GM12878 (cell line): ENCODE measurements at regions not wholly inside any gene's neighbourhood (a gene's known extent, or its start where the extent isn't known, plus 50 kb on each side); places are given as distances from the start of the nearest gene placed in this dataset.

Experiments
- ATAC-seq: fragments of 200-7000 bp; cut with Tn5 transposase; 3 replicates; pipeline ENCODE4 v1.9.1; 2020; ENCODE audit warnings: mild to moderate bottlenecking, moderate library complexity
- BruUV-seq: library from RNA; stranded (reverse); fragments of 400-500 nt; replicated peaks from 2 replicates; lab custom pipeline; 2021; lab: Mats Ljungman, UMichigan
- CTCF ChIA-PET: fragments of 300-600 bp; sonication (Branson Sonifier 250); formaldehyde crosslinking; extraction: SDS; loops from one replicate; lab custom pipeline; 2021; ENCODE audit warnings: inconsistent platforms; lab: Yijun Ruan, JAX
- POLR2A ChIA-PET: fragments of 350-600 bp; formaldehyde crosslinking; extraction: SDS; loops from one replicate; lab custom pipeline; 2021; ENCODE audit warnings: inconsistent platforms; lab: Charles Lee
- RAD21 ChIA-PET: fragments of 300-600 bp; sonication (Branson Sonifier 250); formaldehyde crosslinking; loops from one replicate; lab custom pipeline; 2023; ENCODE audit warnings: antibody characterized with exemption; ENCODE audit not compliant: unreplicated experiment; lab: Charles Lee
- SMC1A ChIA-PET: fragments of 300-600 bp; sonication (Branson Sonifier 250); formaldehyde crosslinking; loops from one replicate; lab custom pipeline; 2023; ENCODE audit not compliant: unreplicated experiment, uncharacterized antibody; lab: Charles Lee
- DNase-seq: peaks from one replicate; pipeline ENCODE4 v3.0.0-alpha.2; 2011; ENCODE audit warnings: low read depth, low spot score
- FAIRE-seq: peaks from 3 replicates; lab custom pipeline; 2011; peaks lifted over from hg19 to GRCh38; lab: Jason Lieb, UNC
- H2AFZ ChIP-seq: 2 replicates; pipeline ENCODE4 v1.6.0; 2011; ENCODE audit warnings: low read depth, low read length, control low read depth; ENCODE audit not compliant: control insufficient read depth
- H3K27ac ChIP-seq: 2 replicates; pipeline ENCODE4 v1.5.1; 2011; ENCODE audit warnings: control low read depth; ENCODE audit not compliant: control insufficient read depth, insufficient read depth
- H3K27me3 ChIP-seq, 2 experiments: replicated peaks in 1 of 2; 2 replicates each; pipeline versions ENCODE4 v1.6.0 to v1.6.1; 2011; ENCODE audit warnings: low read length in 1 of 2; ENCODE audit not compliant: control insufficient read depth in 2 of 2, insufficient read depth in 2 of 2
- H3K36me3 ChIP-seq, 2 experiments: 2 replicates each; pipeline ENCODE4 v1.5.1; 2011; ENCODE audit warnings: low read length in 1 of 2; ENCODE audit not compliant: control insufficient read depth in 2 of 2, insufficient read depth in 2 of 2
- H3K4me1 ChIP-seq: 2 replicates; pipeline ENCODE4 v1.6.1; 2011; ENCODE audit warnings: mild to moderate bottlenecking, low read length, moderate library complexity, mixed read lengths; ENCODE audit not compliant: control insufficient read depth, insufficient read depth
- H3K4me2 ChIP-seq: 2 replicates; pipeline ENCODE4 v1.6.0; 2011; ENCODE audit warnings: control low read depth; ENCODE audit not compliant: control insufficient read depth, insufficient read depth
- H3K4me3 ChIP-seq: fragments of 200-600 bp; sonication (generic); 2 replicates; pipeline ENCODE4 v1.5.1; 2016
- H3K79me2 ChIP-seq: 2 replicates; pipeline ENCODE4 v1.6.0; 2011; ENCODE audit warnings: low read length; ENCODE audit not compliant: control insufficient read depth, insufficient read depth
- H3K9ac ChIP-seq: 2 replicates; pipeline ENCODE4 v1.8.0; 2011; ENCODE audit warnings: low read length, control low read depth, mixed read lengths; ENCODE audit not compliant: control insufficient read depth, insufficient read depth
- H3K9me3 ChIP-seq: replicated peaks from 3 replicates; pipeline ENCODE4 v1.5.1; 2011; ENCODE audit warnings: mild to moderate bottlenecking, low read length; ENCODE audit not compliant: control insufficient read depth, insufficient read depth
- H4K20me1 ChIP-seq: 2 replicates; pipeline ENCODE4 v1.6.0; 2011; ENCODE audit not compliant: control insufficient read depth, insufficient read depth
- IRF4 ChIP-seq: IDR thresholded peaks from 2 replicates; pipeline ENCODE4 v1.6.1; 2011; ENCODE audit warnings: low read depth, low read length
- NBN ChIP-seq: fragments of 450-650 bp; IDR thresholded peaks from 2 replicates; pipeline ENCODE4 v1.6.1; 2016
- WGBS: methylation state at CpG from one replicate; pipeline ENCODE4 v1.1.6; 2016; ENCODE audit warnings: low lambda C conversion rate; ENCODE audit not compliant: insufficient replicate concordance, insufficient coverage; ENCODE audit errors: missing lambda C conversion rate; 5-methylcytosine and 5-hydroxymethylcytosine counted together
- in situ Hi-C: fragments of 300-500 bp; cut with MboI; formaldehyde crosslinking; loops from 9 replicates; pipeline ENCODE4 v1.14.3; 2018; ENCODE audit warnings: mixed read lengths
- intact Hi-C: fragments of 100-400 bp; cut with micrococcal nuclease; formaldehyde crosslinking; loops from one replicate; pipeline ENCODE4 v1.14.2; 2022; ENCODE audit not compliant: unreplicated experiment
- TF ChIP-seq, protein P1 (sequence below): IDR thresholded peaks from 2 replicates; pipeline ENCODE4 v1.6.1; 2011; ENCODE audit warnings: borderline replicate concordance, low read depth, mild to moderate bottlenecking, moderate library complexity, mixed read lengths, low read length; ENCODE audit not compliant: insufficient read depth; ENCODE audit errors: extremely low read length
- TF ChIP-seq, protein P2 (sequence below): fragments of 450-650 bp; IDR thresholded peaks from 2 replicates; pipeline ENCODE4 v1.6.1; 2018; ENCODE audit warnings: borderline replicate concordance, mild to moderate bottlenecking; ENCODE audit not compliant: partially characterized antibody

DNA sequence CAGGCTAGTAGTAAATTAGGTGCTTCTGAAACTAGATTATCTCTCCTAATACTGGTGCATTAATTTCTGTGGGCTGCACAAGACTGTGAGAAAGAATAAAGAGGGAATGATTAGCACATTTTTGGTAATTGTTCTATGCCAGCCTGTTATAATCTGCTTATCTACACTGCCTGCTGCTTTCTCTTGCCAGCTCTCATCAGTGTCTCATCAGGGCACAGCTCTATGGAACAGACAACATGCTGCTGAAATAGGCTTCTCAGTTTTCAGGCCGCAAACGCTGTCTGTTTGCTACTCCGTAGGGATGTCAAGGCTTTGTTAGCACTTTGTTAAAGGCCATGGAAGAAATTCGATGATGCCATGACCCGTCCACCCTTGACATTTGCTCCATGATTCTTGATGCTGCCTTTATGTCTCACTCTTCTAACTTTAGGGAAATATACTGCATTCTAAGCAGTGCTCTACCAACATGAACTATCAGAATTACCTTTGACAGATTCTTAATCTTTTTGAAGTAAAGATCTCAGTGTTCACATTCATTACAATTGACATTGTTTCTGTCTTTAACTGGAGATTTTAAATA, 84.0 kb upstream of the PRR20A start:
- ChIA-PET SMC1A (no interaction called here), RAD21 (no interaction called here), POLR2A (no interaction called here)
- Histone ChIP-seq H3K4me1 (no peaks in the 10 kb centered on the region), H3K4me2 (no peak overlapping the region), H3K79me2 (no peaks in the 10 kb centered on the region), H3K27ac (no peak overlapping the region), H4K20me1 (no peaks in the 10 kb centered on the region), H3K27me3 (no peaks in the 10 kb centered on the region), H3K9ac (no peak overlapping the region), H2AFZ (no peak overlapping the region), H3K36me3 (no peaks in the 10 kb centered on the region), H3K9me3 (no peaks in the 10 kb centered on the region)
- 31% methylated on average over 5 of the region's 5 CpGs for WGBS
- DNase-seq (no peak), FAIRE-seq (no peak)
- intact Hi-C loops: no loop called here
- TF ChIP-seq, protein P1, sequence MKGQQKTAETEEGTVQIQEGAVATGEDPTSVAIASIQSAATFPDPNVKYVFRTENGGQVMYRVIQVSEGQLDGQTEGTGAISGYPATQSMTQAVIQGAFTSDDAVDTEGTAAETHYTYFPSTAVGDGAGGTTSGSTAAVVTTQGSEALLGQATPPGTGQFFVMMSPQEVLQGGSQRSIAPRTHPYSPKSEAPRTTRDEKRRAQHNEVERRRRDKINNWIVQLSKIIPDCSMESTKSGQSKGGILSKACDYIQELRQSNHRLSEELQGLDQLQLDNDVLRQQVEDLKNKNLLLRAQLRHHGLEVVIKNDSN: no peak
- TF ChIP-seq, protein P2, sequence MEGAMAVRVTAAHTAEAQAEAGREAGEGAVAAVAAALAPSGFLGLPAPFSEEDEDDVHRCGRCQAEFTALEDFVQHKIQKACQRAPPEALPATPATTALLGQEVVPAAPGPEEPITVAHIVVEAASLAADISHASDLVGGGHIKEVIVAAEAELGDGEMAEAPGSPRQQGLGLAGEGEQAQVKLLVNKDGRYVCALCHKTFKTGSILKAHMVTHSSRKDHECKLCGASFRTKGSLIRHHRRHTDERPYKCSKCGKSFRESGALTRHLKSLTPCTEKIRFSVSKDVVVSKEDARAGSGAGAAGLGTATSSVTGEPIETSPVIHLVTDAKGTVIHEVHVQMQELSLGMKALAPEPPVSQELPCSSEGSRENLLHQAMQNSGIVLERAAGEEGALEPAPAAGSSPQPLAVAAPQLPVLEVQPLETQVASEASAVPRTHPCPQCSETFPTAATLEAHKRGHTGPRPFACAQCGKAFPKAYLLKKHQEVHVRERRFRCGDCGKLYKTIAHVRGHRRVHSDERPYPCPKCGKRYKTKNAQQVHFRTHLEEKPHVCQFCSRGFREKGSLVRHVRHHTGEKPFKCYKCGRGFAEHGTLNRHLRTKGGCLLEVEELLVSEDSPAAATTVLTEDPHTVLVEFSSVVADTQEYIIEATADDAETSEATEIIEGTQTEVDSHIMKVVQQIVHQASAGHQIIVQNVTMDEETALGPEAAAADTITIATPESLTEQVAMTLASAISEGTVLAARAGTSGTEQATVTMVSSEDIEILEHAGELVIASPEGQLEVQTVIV: no peak
- TF ChIP-seq IRF4 (no peak), NBN (no peak)
- TF ChIP-seq, all 136 proteins: peak for 0
- BruUV-seq: no TSS peak
- CTCF ChIA-PET: no interaction called here
- ATAC-seq: no peak
- no peak overlapping the region for H3K4me3 ChIP-seq
- in situ Hi-C loops: no loop called here
